Thyroid gland (tissue), 4 donors: ENCODE measurements at regions not wholly inside any gene's neighbourhood (a gene's known extent, or its start where the extent isn't known, plus 50 kb on each side); places are given as distances from the start of the nearest gene placed in this dataset.
"Not testable (repeated sequence)": the region's sequence is repeated elsewhere in the genome, so short reads cannot be mapped to it uniquely, and the experiment has no call there.

ENCODE experiments used
- DNase-seq, 2 donors: peaks; one replicate each; pipeline ENCODE4 v3.0.0-alpha.2; 2019
- H3K27ac ChIP-seq, 3 donors: fragments of 200-600 bp; sonication (generic); 1 replicate in 2 of 3; 2 replicates in 1 of 3; pipeline ENCODE4 v1.5.1; 2016 to 2019; ENCODE audit warnings: mild to moderate bottlenecking in 1 of 3, moderate library complexity in 1 of 3
- H3K27me3 ChIP-seq: fragments of 200-600 bp; sonication (generic); one replicate; pipeline ENCODE4 v1.5.1; 2019
- H3K36me3 ChIP-seq, 2 donors: fragments of 200-600 bp; sonication (generic); one replicate each; pipeline ENCODE4 v1.5.1; 2016 to 2019
- H3K4me1 ChIP-seq, 2 donors: fragments of 200-600 bp; sonication (generic); one replicate each; pipeline ENCODE4 v1.5.1; 2017 to 2019
- H3K4me3 ChIP-seq, 3 donors: fragments of 200-600 bp; sonication (generic); replicated peaks in 1 of 3; 1 replicate in 2 of 3; 2 replicates in 1 of 3; pipeline ENCODE4 v1.5.1; 2016; ENCODE audit warnings: mild to moderate bottlenecking in 1 of 3
- H3K9me3 ChIP-seq: fragments of 200-600 bp; sonication (generic); one replicate; pipeline ENCODE4 v1.5.1; 2017
- POLR2A ChIP-seq, 2 donors: fragments of 450-650 bp; IDR thresholded peaks; one replicate each; pipeline ENCODE4 v1.6.1; 2017; ENCODE audit warnings: antibody characterized with exemption in 2 of 2, mild to moderate bottlenecking in 2 of 2, moderate library complexity in 1 of 2
- WGBS, 2 donors: methylation state at CpG; one replicate each; pipeline ENCODE4 v1.1.5; 2017; 5-methylcytosine and 5-hydroxymethylcytosine counted together
- intact Hi-C: fragments of 100-400 bp; cut with DNase I; formaldehyde crosslinking; loops from one replicate; pipeline ENCODE4 v1.15.1; 2023
- TF ChIP-seq, protein P1 (sequence below), 6 experiments: fragments of 200-600 bp in 3 of 6; fragments of 450-650 bp in 3 of 6; sonication (generic) in 3 of 6; IDR thresholded peaks; one replicate each; pipeline ENCODE4 v1.5.1; 2016 to 2019; ENCODE audit warnings: antibody characterized with exemption in 6 of 6, mild to moderate bottlenecking in 2 of 6, inconsistent platforms in 1 of 6, moderate library complexity in 1 of 6

DNA sequence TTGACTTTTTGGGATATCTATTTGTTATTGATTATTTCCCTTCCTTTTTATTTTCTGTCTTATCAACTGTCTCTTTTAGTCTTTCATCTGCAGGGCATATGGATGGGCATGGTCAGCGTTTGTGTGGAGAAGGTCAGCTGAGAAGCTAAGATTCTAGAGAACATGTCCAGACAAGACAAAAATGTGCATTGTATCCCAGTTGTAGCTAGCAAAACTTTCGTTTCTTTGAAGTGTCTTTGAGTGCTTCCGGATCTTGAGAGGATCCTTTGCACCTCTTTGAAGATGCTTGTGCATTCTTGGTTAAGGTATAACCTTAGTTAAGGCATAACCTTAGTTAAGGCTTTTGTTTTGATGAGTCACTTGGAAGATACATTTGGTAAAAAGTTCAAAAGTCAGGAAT is 329.9 kb upstream of the LRRC4C start:
- H3K9me3 ChIP-seq = no peaks in the 10 kb centered on the region
- no peak overlapping the region for H3K27ac ChIP-seq
- H3K4me3 ChIP-seq = no peak overlapping the region
- no peak for DNase-seq
- TF ChIP-seq POLR2A (IDR thresholded peaks at IDR 0.05) = no peak
- TF ChIP-seq, protein P1, sequence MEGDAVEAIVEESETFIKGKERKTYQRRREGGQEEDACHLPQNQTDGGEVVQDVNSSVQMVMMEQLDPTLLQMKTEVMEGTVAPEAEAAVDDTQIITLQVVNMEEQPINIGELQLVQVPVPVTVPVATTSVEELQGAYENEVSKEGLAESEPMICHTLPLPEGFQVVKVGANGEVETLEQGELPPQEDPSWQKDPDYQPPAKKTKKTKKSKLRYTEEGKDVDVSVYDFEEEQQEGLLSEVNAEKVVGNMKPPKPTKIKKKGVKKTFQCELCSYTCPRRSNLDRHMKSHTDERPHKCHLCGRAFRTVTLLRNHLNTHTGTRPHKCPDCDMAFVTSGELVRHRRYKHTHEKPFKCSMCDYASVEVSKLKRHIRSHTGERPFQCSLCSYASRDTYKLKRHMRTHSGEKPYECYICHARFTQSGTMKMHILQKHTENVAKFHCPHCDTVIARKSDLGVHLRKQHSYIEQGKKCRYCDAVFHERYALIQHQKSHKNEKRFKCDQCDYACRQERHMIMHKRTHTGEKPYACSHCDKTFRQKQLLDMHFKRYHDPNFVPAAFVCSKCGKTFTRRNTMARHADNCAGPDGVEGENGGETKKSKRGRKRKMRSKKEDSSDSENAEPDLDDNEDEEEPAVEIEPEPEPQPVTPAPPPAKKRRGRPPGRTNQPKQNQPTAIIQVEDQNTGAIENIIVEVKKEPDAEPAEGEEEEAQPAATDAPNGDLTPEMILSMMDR (IDR thresholded peaks at IDR 0.05) = no peak
- H3K27me3 ChIP-seq = no peaks in the 10 kb centered on the region
- H3K36me3 ChIP-seq = no peaks in the 10 kb centered on the region
- intact Hi-C loops = no loop called here
- 54 to 55% methylated on average over 3 of the region's 3 CpGs for WGBS, 2 donors
- no peaks in the 10 kb centered on the region for H3K4me1 ChIP-seq

DNA sequence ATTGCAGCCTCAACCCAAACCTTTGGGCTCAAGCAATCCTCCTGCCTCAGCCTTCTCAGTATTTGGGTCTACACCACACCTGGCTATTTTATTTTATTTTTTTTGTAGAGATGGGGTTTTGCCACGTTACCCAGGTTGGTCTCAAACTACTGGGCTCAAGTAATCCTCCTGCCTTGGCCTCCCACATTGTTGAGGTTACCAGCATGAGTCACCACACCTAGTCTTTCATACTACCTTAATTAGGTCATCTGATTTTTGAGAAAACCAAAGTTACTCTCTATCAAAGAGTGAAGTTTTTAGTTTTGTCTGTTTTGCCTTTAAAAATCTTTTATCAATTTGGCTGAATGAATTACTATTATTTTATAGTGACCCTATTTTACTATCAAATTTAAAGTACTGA is 335.6 kb upstream of the LRRC4C start:
- H3K9me3 ChIP-seq = no peaks in the 10 kb centered on the region
- no peaks in the 10 kb centered on the region for H3K4me1 ChIP-seq
- DNase-seq = no peak
- WGBS, 2 donors = 40 to 69% methylated on average over 1 of the region's 1 CpG
- intact Hi-C loops = no loop called here
- no peak overlapping the region for H3K27ac ChIP-seq
- no peak overlapping the region for H3K4me3 ChIP-seq
- TF ChIP-seq, protein P1 (IDR thresholded peaks at IDR 0.05) = no peak
- no peak for TF ChIP-seq POLR2A (IDR thresholded peaks at IDR 0.05)
- no peaks in the 10 kb centered on the region for H3K36me3 ChIP-seq
- H3K27me3 ChIP-seq = no peaks in the 10 kb centered on the region

DNA sequence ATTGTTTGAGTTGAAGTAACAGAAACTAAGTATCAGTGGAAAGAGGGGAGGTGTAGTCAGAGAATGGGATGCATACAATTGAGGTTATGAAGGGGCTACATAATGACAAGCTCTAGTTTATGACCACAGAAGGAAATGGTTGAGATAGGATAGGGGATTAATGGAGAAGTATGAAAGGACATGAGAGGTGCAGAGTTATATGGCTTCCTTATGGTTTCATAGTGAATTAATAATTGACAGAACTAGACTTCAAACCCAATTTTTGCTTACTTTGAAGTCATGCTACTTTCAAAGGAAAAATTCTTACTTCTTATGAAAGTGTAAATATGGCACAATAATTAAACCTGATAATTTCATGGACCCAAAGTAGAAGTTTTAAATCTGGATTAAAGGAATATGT is 340.3 kb upstream of the LRRC4C start:
- H3K4me1 ChIP-seq = no peaks in the 10 kb centered on the region
- no peak overlapping the region for H3K27ac ChIP-seq
- TF ChIP-seq POLR2A (IDR thresholded peaks at IDR 0.05) = no peak
- intact Hi-C loops = no loop called here
- no peaks in the 10 kb centered on the region for H3K36me3 ChIP-seq
- DNase-seq = no peak
- no peaks in the 10 kb centered on the region for H3K9me3 ChIP-seq
- no peak overlapping the region for H3K4me3 ChIP-seq
- H3K27me3 ChIP-seq = no peaks in the 10 kb centered on the region

DNA sequence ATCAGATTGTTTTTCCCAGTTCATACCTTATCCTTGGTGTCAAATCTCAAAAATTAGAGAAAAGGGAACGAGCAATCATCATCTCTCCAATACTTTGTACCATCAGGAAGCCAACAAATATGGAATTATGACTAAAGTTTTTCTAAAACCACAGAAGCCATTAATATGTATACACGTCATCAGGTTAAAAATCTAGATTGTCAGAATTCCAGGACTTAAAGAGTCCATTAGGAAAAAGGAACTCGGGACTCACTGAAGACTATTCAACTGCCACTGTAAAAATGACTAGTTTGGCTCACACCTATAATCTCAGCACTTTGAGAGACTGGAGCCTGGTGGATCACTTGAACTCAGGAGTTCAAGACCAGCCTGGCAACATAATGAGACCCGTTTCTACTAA is 344.4 kb upstream of the LRRC4C start:
- H3K36me3 ChIP-seq = no peaks in the 10 kb centered on the region
- 78 to 83% methylated on average over 4 of the region's 4 CpGs for WGBS, 2 donors
- DNase-seq = no peak
- no peak overlapping the region for H3K4me3 ChIP-seq
- no peaks in the 10 kb centered on the region for H3K9me3 ChIP-seq
- no peaks in the 10 kb centered on the region for H3K4me1 ChIP-seq
- no peak overlapping the region for H3K27ac ChIP-seq
- no peaks in the 10 kb centered on the region for H3K27me3 ChIP-seq
- TF ChIP-seq POLR2A (IDR thresholded peaks at IDR 0.05) = no peak
- TF ChIP-seq, protein P1 (IDR thresholded peaks at IDR 0.05) = no peak
- intact Hi-C loops = no loop called here

DNA sequence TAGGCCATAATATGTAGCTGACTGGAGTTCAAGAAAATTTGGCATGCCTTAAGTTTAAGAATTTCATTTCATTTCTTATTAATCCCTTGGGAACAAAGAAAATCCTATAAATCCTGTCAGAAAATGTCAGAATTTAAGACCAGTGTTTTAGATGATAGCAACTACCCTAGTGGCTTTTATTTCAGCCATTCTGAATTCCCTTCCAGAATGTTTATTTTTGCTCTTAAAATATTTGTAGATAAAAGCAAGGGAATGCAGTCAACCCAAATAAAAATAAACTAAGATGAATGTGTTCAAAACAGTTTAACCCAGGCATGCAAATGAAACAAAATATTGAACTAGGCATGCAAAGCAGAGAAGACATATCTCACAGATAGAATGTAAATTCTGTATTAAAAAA is 356.9 kb upstream of the LRRC4C start:
- no peak for DNase-seq
- no peak for TF ChIP-seq POLR2A (IDR thresholded peaks at IDR 0.05)
- TF ChIP-seq, protein P1 (IDR thresholded peaks at IDR 0.05) = no peak
- Histone ChIP-seq H3K27me3 (no peaks in the 10 kb centered on the region), H3K27ac (no peak overlapping the region), H3K9me3 (no peaks in the 10 kb centered on the region), H3K4me1 (no peaks in the 10 kb centered on the region), H3K36me3 (no peaks in the 10 kb centered on the region), H3K4me3 (no peak overlapping the region)
- intact Hi-C loops = no loop called here

DNA sequence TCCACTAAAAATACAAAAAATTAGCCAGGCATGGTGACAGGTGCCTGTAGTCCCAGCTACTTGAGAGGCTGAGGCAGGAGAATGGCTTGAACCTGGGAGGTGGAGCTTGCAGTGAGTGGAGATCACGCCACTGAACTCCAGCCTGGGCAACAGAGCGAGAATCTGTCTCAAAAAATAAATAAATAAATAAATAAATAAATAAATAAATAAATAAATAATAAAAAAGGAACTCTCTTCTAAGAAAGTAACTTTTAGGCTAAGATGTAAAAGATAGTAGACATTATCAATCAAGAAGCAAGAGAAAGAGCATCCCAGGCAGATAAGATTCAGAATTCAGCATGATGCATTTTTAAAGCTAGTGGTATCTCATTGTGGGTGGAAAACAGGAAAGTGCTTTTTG is 364.8 kb upstream of the LRRC4C start:
- WGBS, 2 donors = 77 to 85% methylated on average over 2 of the region's 2 CpGs
- H3K27ac ChIP-seq, H3K4me3 ChIP-seq, DNase-seq, intact Hi-C loops, H3K36me3 ChIP-seq, H3K27me3 ChIP-seq, H3K4me1 ChIP-seq, H3K9me3 ChIP-seq: not testable (repeated sequence)
